Keratinocyte (primary cell): ENCODE measurements at regions not wholly inside any gene's neighbourhood (a gene's known extent, or its start where the extent isn't known, plus 50 kb on each side); places are given as distances from the start of the nearest gene placed in this dataset.

Source experiments
- DNase-seq: peaks from one replicate; pipeline ENCODE4 v3.0.0-alpha.2; 2011; ENCODE audit warnings: low read depth, missing footprints, low spot score
- FAIRE-seq: peaks from 2 replicates; lab custom pipeline; 2011; peaks lifted over from hg19 to GRCh38; lab: Jason Lieb, UNC
- H2AFZ ChIP-seq: 2 replicates; pipeline ENCODE4 v1.6.0; 2012; ENCODE audit warnings: low read length, control low read depth, inconsistent platforms; ENCODE audit not compliant: control insufficient read depth
- H3K27ac ChIP-seq: 2 replicates; pipeline ENCODE4 v1.5.1; 2011; ENCODE audit warnings: low read length; ENCODE audit not compliant: control insufficient read depth, insufficient read depth
- H3K27me3 ChIP-seq: 3 replicates; pipeline ENCODE4 v1.6.0; 2011; ENCODE audit warnings: low read length; ENCODE audit not compliant: control insufficient read depth, insufficient read depth; ENCODE audit errors: extremely low read depth
- H3K36me3 ChIP-seq, 2 experiments: 2 replicates in 1 of 2; 3 replicates in 1 of 2; pipeline ENCODE4 v1.5.1; 2011; ENCODE audit warnings: low read length in 2 of 2, mild to moderate bottlenecking in 1 of 2; ENCODE audit not compliant: control insufficient read depth in 2 of 2, insufficient read depth in 2 of 2; ENCODE audit errors: extremely low read depth in 1 of 2
- H3K4me1 ChIP-seq: 3 replicates; pipeline ENCODE4 v1.5.1; 2011; ENCODE audit warnings: low read length; ENCODE audit not compliant: control insufficient read depth, insufficient read depth; ENCODE audit errors: extremely low read depth
- H3K4me2 ChIP-seq: 3 replicates; pipeline ENCODE4 v1.6.0; 2011; ENCODE audit warnings: low read depth, low read length; ENCODE audit not compliant: control insufficient read depth, insufficient read depth; ENCODE audit errors: extremely low read depth
- H3K4me3 ChIP-seq, 3 experiments: fragments of 200-600 bp in 1 of 3; sonication (generic) in 1 of 3; 2 replicates in 2 of 3; 3 replicates in 1 of 3; pipeline ENCODE4 v1.5.1; 2011 to 2016; ENCODE audit warnings: low read length in 3 of 3, mild to moderate bottlenecking in 3 of 3, control low read depth in 2 of 3, inconsistent platforms in 1 of 3, low read depth in 1 of 3, mixed read lengths in 1 of 3, mixed run types in 1 of 3, moderate library complexity in 1 of 3; ENCODE audit not compliant: control insufficient read depth in 2 of 3, insufficient read depth in 2 of 3; ENCODE audit errors: extremely low read depth in 1 of 3
- H3K79me2 ChIP-seq: 2 replicates; pipeline ENCODE4 v1.6.0; 2012; ENCODE audit warnings: low read length; ENCODE audit not compliant: control insufficient read depth, insufficient read depth
- H3K9ac ChIP-seq: 3 replicates; pipeline ENCODE4 v1.6.0; 2011; ENCODE audit warnings: low read length; ENCODE audit not compliant: control insufficient read depth, insufficient read depth; ENCODE audit errors: extremely low read depth
- H3K9me1 ChIP-seq: 3 replicates; pipeline ENCODE4 v1.6.0; 2011; ENCODE audit warnings: low read length; ENCODE audit not compliant: control insufficient read depth, insufficient read depth; ENCODE audit errors: extremely low read depth
- H3K9me3 ChIP-seq: 2 replicates; pipeline ENCODE4 v1.5.1; 2012; ENCODE audit warnings: low read depth, low read length; ENCODE audit not compliant: control insufficient read depth
- H4K20me1 ChIP-seq: 3 replicates; pipeline ENCODE4 v1.6.0; 2011; ENCODE audit warnings: low read length; ENCODE audit not compliant: control insufficient read depth, insufficient read depth; ENCODE audit errors: extremely low read depth
- CTCF ChIP-seq, 3 experiments: IDR thresholded peaks in 1 of 3; conservative IDR thresholded peaks in 1 of 3; optimal IDR thresholded peaks in 1 of 3; 2 replicates in 2 of 3; 3 replicates in 1 of 3; pipeline versions ENCODE3 to v1.5.1; 2011; ENCODE audit warnings: low read length in 3 of 3, mild to moderate bottlenecking in 3 of 3, moderate library complexity in 2 of 3, control low read depth in 1 of 3, inconsistent platforms in 1 of 3; ENCODE audit not compliant: insufficient read depth in 2 of 3; ENCODE audit errors: extremely low read depth in 1 of 3
- EZH2 ChIP-seq: IDR thresholded peaks from one replicate; pipeline ENCODE4 v1.6.1; 2012; ENCODE audit warnings: inconsistent platforms, mild to moderate bottlenecking, low read length, moderate library complexity
- dilution Hi-C: fragments of 300-500 bp; cut with MboI; formaldehyde crosslinking; loops from one replicate; pipeline ENCODE4 v1.7.0; 2020; ENCODE audit warnings: low sequenced_read_pairs; ENCODE audit not compliant: extremely low pct_ligation_motif_present

- FAIRE-seq (no peak), DNase-seq (no peak)
- H2AFZ ChIP-seq = no peak overlapping the region
- H3K9ac ChIP-seq = no peak overlapping the region
- H3K4me1 ChIP-seq = peaks cover 4% of the 10 kb centered on the region
- no peak overlapping the region for H3K27ac ChIP-seq
- H3K4me3 ChIP-seq = no peak overlapping the region
- dilution Hi-C loops = no loop called here
- H3K9me3 ChIP-seq = no peaks in the 10 kb centered on the region
- no peak for TF ChIP-seq EZH2
- TF ChIP-seq CTCF (optimal IDR thresholded peaks at IDR 0.05 in 1 of 3, IDR thresholded peaks at IDR 0.05 in 1 of 3, conservative IDR thresholded peaks at IDR 0.05 in 1 of 3; ENCODE audit: extremely low read depth in 1 of 3, insufficient read depth in 2 of 3, low read length in 3 of 3) = no peak
- H3K79me2 ChIP-seq = no peaks in the 10 kb centered on the region
- no peaks in the 10 kb centered on the region for H4K20me1 ChIP-seq
- no peaks in the 10 kb centered on the region for H3K27me3 ChIP-seq
- H3K36me3 ChIP-seq = no peaks in the 10 kb centered on the region
- no peaks in the 10 kb centered on the region for H3K9me1 ChIP-seq
- H3K4me2 ChIP-seq = no peak overlapping the region
Measured at GRCh38 chr2:212672186-212672585, 133.6 kb upstream of the ERBB4 start.

GRCh38 chr2:212669761-212670160 lies 131.2 kb upstream of the ERBB4 start:
- FAIRE-seq = peak; percentile 56
- TF ChIP-seq CTCF (optimal IDR thresholded peaks at IDR 0.05 in 1 of 3, IDR thresholded peaks at IDR 0.05 in 1 of 3, conservative IDR thresholded peaks at IDR 0.05 in 1 of 3; ENCODE audit: extremely low read depth in 1 of 3, insufficient read depth in 2 of 3, low read length in 3 of 3) (no peak), EZH2 (no peak)
- dilution Hi-C loops = no loop called here

More at GRCh38 chr2:212669761-212670160, 131.2 kb upstream of the ERBB4 start:
- H3K36me3 ChIP-seq = no peaks in the 10 kb centered on the region
- no peak overlapping the region for H3K4me3 ChIP-seq
- no peak overlapping the region for H3K4me2 ChIP-seq
- H3K9me1 ChIP-seq = no peaks in the 10 kb centered on the region
- no peaks in the 10 kb centered on the region for H3K27me3 ChIP-seq
- no peaks in the 10 kb centered on the region for H4K20me1 ChIP-seq
- no peaks in the 10 kb centered on the region for H3K79me2 ChIP-seq
- H3K9me3 ChIP-seq = no peaks in the 10 kb centered on the region
- peaks cover 4% of the 10 kb centered on the region for H3K4me1 ChIP-seq
- H3K27ac ChIP-seq = no peak overlapping the region
- DNase-seq = no peak
- no peak overlapping the region for H2AFZ ChIP-seq
- H3K9ac ChIP-seq = no peak overlapping the region
